ENCODE measurements at regions not wholly inside any gene's neighbourhood (a gene's known extent, or its start where the extent isn't known, plus 50 kb on each side); places are given as distances from the start of the nearest gene placed in this dataset.

- ATAC-seq (no peak), DNase-seq (no peak)
- Mint-ChIP-seq H3K36me3 (ENCODE audit: low read depth) (peaks cover 4% of the 10 kb centered on the region), H3K9me3 (peaks cover 11% of the 10 kb centered on the region), H3K27ac (no peak overlapping the region), H3K4me3 (no peak overlapping the region), H3K4me1 (ENCODE audit: low read depth) (peaks cover 10% of the 10 kb centered on the region), H3K27me3 (peaks cover 1% of the 10 kb centered on the region)
- no peak for TF ChIP-seq CTCF (IDR thresholded peaks at IDR 0.05)
- intact Hi-C loops (cut with micrococcal nuclease) = no loop called here
- ChIA-PET POLR2A (interaction anchor here (0.5 to 1.6 kb wide), 3 partner anchors 10 to 275 kb away, joined by 3 to 4 read pairs (median 3); no protein-coding TSS in a partner anchor), CTCF (no interaction called here)
Measured at GRCh38 chr2:8288206-8288605, 393.6 kb upstream of the ID2 start.

- DNase-seq (peak; percentile 41), ATAC-seq (peak; percentile 87)
- ChIA-PET POLR2A (interaction anchor here (1.3 kb wide), 1 partner anchor 11 kb away, joined by 3 read pairs; no protein-coding TSS in a partner anchor), CTCF (no interaction called here)
- H3K27me3 Mint-ChIP-seq = peaks cover 4% of the 10 kb centered on the region
- intact Hi-C loops (cut with micrococcal nuclease) = no loop called here
- peaks cover 10% of the 10 kb centered on the region for H3K4me1 Mint-ChIP-seq (ENCODE audit: low read depth)
- H3K9me3 Mint-ChIP-seq = peaks cover 11% of the 10 kb centered on the region
- no peak for TF ChIP-seq CTCF (IDR thresholded peaks at IDR 0.05)
- no peak overlapping the region for H3K4me3 Mint-ChIP-seq
- peaks cover 4% of the 10 kb centered on the region for H3K36me3 Mint-ChIP-seq (ENCODE audit: low read depth)
- H3K27ac Mint-ChIP-seq = no peak overlapping the region
Measured at GRCh38 chr2:8289111-8289510, 392.7 kb upstream of the ID2 start.

GRCh38 chr2:8290771-8291352 is 391.0 kb upstream of the ID2 start:
- Mint-ChIP-seq H3K27ac (no peak overlapping the region), H3K4me3 (no peak overlapping the region), H3K27me3 (peaks cover 4% of the 10 kb centered on the region), H3K4me1 (ENCODE audit: low read depth) (peaks cover 10% of the 10 kb centered on the region), H3K9me3 (peaks cover 11% of the 10 kb centered on the region), H3K36me3 (ENCODE audit: low read depth) (peaks cover 4% of the 10 kb centered on the region)
- POLR2A ChIA-PET = no interaction called here
- TF ChIP-seq CTCF (IDR thresholded peaks at IDR 0.05) = no peak
- DNase-seq (no peak), ATAC-seq (no peak)
- intact Hi-C loops (cut with micrococcal nuclease) = no loop called here
- CTCF ChIA-PET = interaction anchor here (1.7 kb wide), 1 partner anchor 12 kb away, joined by 3 read pairs; no protein-coding TSS in a partner anchor

GRCh38 chr2:8296306-8296705 is 385.6 kb upstream of the ID2 start:
- Mint-ChIP-seq H3K27me3 (peaks cover 4% of the 10 kb centered on the region), H3K9me3 (peaks cover 8% of the 10 kb centered on the region), H3K4me1 (ENCODE audit: low read depth) (peaks cover 26% of the 10 kb centered on the region), H3K27ac (peak overlapping the region; percentile 22), H3K4me3 (no peak overlapping the region), H3K36me3 (ENCODE audit: low read depth) (peaks cover 2% of the 10 kb centered on the region)
- DNase-seq (peak; percentile 68), ATAC-seq (peak; percentile 96)
- intact Hi-C loops (cut with micrococcal nuclease) = no loop called here
- no peak for TF ChIP-seq CTCF (IDR thresholded peaks at IDR 0.05)
- POLR2A ChIA-PET = interaction anchor here (0.7 to 1.4 kb wide), 3 partner anchors 10 to 387 kb away, joined by 3 to 4 read pairs (median 3); no protein-coding TSS in a partner anchor
- CTCF ChIA-PET = no interaction called here

GRCh38 chr2:8297376-8298231 is 384.3 kb upstream of the ID2 start:
- ATAC-seq (no peak), DNase-seq (no peak)
- Mint-ChIP-seq H3K27ac (no peak overlapping the region), H3K4me3 (no peak overlapping the region), H3K36me3 (ENCODE audit: low read depth) (peaks cover 4% of the 10 kb centered on the region), H3K27me3 (peaks cover 3% of the 10 kb centered on the region), H3K4me1 (ENCODE audit: low read depth) (peaks cover 39% of the 10 kb centered on the region), H3K9me3 (peaks cover 13% of the 10 kb centered on the region)
- intact Hi-C loops (cut with micrococcal nuclease) = no loop called here
- ChIA-PET POLR2A (no interaction called here), CTCF (no interaction called here)
- no peak for TF ChIP-seq CTCF (IDR thresholded peaks at IDR 0.05)
